ENCODE measurements at regions not wholly inside any gene's neighbourhood (a gene's known extent, or its start where the extent isn't known, plus 50 kb on each side); places are given as distances from the start of the nearest gene placed in this dataset.

- no peak for TF ChIP-seq CTCF (IDR thresholded peaks at IDR 0.05; ENCODE audit: control insufficient read depth, extremely low read depth, insufficient read depth)
- no peak overlapping the region for H3K4me3 ChIP-seq (ENCODE audit: low read depth, low read length)
- no peak for DNase-seq (ENCODE audit: low read depth)
Measured at GRCh38 chr6:71509191-71510005, 220.8 kb downstream of the OGFRL1 start.

GRCh38 chr6:71510057-71510713, 221.6 kb downstream of the OGFRL1 start:
- peak; percentile 19 for DNase-seq (ENCODE audit: low read depth)
- no peak overlapping the region for H3K4me3 ChIP-seq (ENCODE audit: low read depth, low read length)
- peak; percentile 58 for TF ChIP-seq CTCF (IDR thresholded peaks at IDR 0.05; ENCODE audit: control insufficient read depth, extremely low read depth, insufficient read depth)

- no peak for DNase-seq (ENCODE audit: low read depth)
- TF ChIP-seq CTCF (IDR thresholded peaks at IDR 0.05; ENCODE audit: control insufficient read depth, extremely low read depth, insufficient read depth) = no peak
- no peak overlapping the region for H3K4me3 ChIP-seq (ENCODE audit: low read depth, low read length)
Measured at GRCh38 chr6:71510856-71511255, 222.2 kb downstream of the OGFRL1 start.

GRCh38 chr6:71512256-71512655, 223.6 kb downstream of the OGFRL1 start:
- H3K4me3 ChIP-seq (ENCODE audit: low read depth, low read length) = no peak overlapping the region
- no peak for DNase-seq (ENCODE audit: low read depth)
- TF ChIP-seq CTCF (IDR thresholded peaks at IDR 0.05; ENCODE audit: control insufficient read depth, extremely low read depth, insufficient read depth) = no peak

GRCh38 chr6:71513036-71513435, 224.4 kb downstream of the OGFRL1 start:
- TF ChIP-seq CTCF (IDR thresholded peaks at IDR 0.05; ENCODE audit: control insufficient read depth, extremely low read depth, insufficient read depth) = no peak
- no peak for DNase-seq (ENCODE audit: low read depth)
- H3K4me3 ChIP-seq (ENCODE audit: low read depth, low read length) = no peak overlapping the region

- no peak overlapping the region for H3K4me3 ChIP-seq (ENCODE audit: low read depth, low read length)
- no peak for DNase-seq (ENCODE audit: low read depth)
- no peak for TF ChIP-seq CTCF (IDR thresholded peaks at IDR 0.05; ENCODE audit: control insufficient read depth, extremely low read depth, insufficient read depth)
Measured at GRCh38 chr6:71523548-71523947, 234.9 kb downstream of the OGFRL1 start.
